Activated CD4-positive, alpha-beta T cell treated with anti-CD3 and anti-CD28 coated beads, Interleukin-2, amount 10 ng/mL, durations not matched to agents 24 days and 14 days (primary cell): ENCODE measurements at regions not wholly inside any gene's neighbourhood (a gene's known extent, or its start where the extent isn't known, plus 50 kb on each side); places are given as distances from the start of the nearest gene placed in this dataset.
"Not testable (repeated sequence)": the region's sequence is repeated elsewhere in the genome, so short reads cannot be mapped to it uniquely, and the experiment has no call there.

Experiments
- DNase-seq: peaks from one replicate; pipeline ENCODE4 v3.0.0; 2022
- H3K27ac Mint-ChIP-seq: one replicate; pipeline ENCODE4 v1.8.0; 2022; ENCODE audit warnings: mild to moderate bottlenecking, mixed read lengths
- H3K27me3 Mint-ChIP-seq: one replicate; pipeline ENCODE4 v1.8.0; 2022; ENCODE audit warnings: mixed read lengths
- H3K36me3 Mint-ChIP-seq: one replicate; pipeline ENCODE4 v1.8.0; 2022; ENCODE audit warnings: low read depth, mild to moderate bottlenecking, mixed read lengths
- H3K4me1 Mint-ChIP-seq: one replicate; pipeline ENCODE4 v1.8.0; 2021; ENCODE audit warnings: mixed read lengths
- H3K4me3 Mint-ChIP-seq: one replicate; pipeline ENCODE4 v1.8.0; 2022; ENCODE audit warnings: mild to moderate bottlenecking, moderate library complexity, mixed read lengths
- H3K9me3 Mint-ChIP-seq: one replicate; pipeline ENCODE4 v1.8.0; 2021; ENCODE audit warnings: mixed read lengths
- intact Hi-C: fragments of 100-400 bp; cut with micrococcal nuclease; formaldehyde crosslinking; loops from one replicate; pipeline ENCODE4 v1.15.1; 2023

- no peaks in the 10 kb centered on the region for H3K4me1 Mint-ChIP-seq
- H3K9me3 Mint-ChIP-seq, result no peaks in the 10 kb centered on the region
- no peak overlapping the region for H3K4me3 Mint-ChIP-seq
- no peak for DNase-seq
- H3K36me3 Mint-ChIP-seq, result no peaks in the 10 kb centered on the region
- intact Hi-C loops, result no loop called here
- no peak overlapping the region for H3K27ac Mint-ChIP-seq
- no peaks in the 10 kb centered on the region for H3K27me3 Mint-ChIP-seq
Measured at GRCh38 chr16:50450957-50451356, 82.2 kb upstream of the BRD7 start.

GRCh38 chr16:50449800-50450199, 81.0 kb upstream of the BRD7 start:
- no peaks in the 10 kb centered on the region for H3K27me3 Mint-ChIP-seq
- intact Hi-C loops, result no loop called here
- no peaks in the 10 kb centered on the region for H3K36me3 Mint-ChIP-seq
- no peak overlapping the region for H3K4me3 Mint-ChIP-seq
- no peaks in the 10 kb centered on the region for H3K9me3 Mint-ChIP-seq
- no peak overlapping the region for H3K27ac Mint-ChIP-seq
- DNase-seq, result no peak
- H3K4me1 Mint-ChIP-seq, result no peaks in the 10 kb centered on the region

DNA sequence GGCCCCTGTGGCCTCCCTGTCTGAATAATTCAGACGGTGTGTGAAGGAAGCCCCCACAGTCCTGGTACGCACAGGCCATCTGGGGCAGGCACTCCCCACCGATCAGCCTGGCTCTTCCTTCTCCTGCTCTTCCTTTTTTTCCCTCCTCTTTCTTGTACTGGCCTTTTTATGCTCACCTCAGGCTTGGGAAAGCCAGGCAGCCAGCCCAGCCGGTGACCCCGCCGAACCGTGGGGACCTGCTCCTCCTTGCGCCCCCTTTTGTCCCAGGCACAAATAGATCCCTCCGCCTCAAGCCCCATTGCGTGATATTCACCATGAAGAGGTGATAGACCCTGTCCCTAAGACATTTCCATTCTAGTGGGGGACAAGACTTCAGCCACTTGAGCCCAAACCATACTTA, 80.2 kb upstream of the BRD7 start:
- Mint-ChIP-seq H3K4me3 (no peak overlapping the region), H3K9me3 (no peaks in the 10 kb centered on the region), H3K36me3 (no peaks in the 10 kb centered on the region), H3K27ac (no peak overlapping the region), H3K4me1 (no peaks in the 10 kb centered on the region), H3K27me3 (no peaks in the 10 kb centered on the region)
- no peak for DNase-seq
- intact Hi-C loops, result no loop called here

- intact Hi-C loops, result no loop called here
- Mint-ChIP-seq H3K36me3 (no peaks in the 10 kb centered on the region), H3K4me1 (no peaks in the 10 kb centered on the region), H3K4me3 (no peak overlapping the region), H3K27me3 (no peaks in the 10 kb centered on the region), H3K27ac (no peak overlapping the region), H3K9me3 (peaks cover under 1% of the 10 kb centered on the region)
- no peak for DNase-seq
Measured at GRCh38 chr16:50448522-50448921, 79.7 kb upstream of the BRD7 start.

DNA sequence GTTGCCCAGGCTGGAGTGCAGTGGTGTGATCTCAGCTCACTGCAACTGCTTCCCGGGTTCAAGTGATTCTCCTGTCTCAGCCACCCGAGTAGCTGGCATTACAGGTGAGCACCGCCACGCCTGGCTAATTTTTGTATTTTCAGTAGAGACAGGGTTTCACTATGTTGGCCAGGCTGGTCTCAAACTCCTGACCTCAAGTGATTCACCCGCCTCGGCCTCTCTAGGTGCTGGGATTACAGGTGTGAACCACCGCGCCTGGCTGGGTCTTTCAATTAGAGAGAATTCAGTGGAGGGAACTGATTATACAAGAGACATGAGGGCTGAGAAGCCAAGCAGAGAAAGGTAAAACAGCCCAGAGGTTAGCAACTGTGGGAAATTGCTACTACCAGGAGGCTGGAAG, 78.6 kb upstream of the BRD7 start:
- H3K4me1 Mint-ChIP-seq, H3K36me3 Mint-ChIP-seq, H3K9me3 Mint-ChIP-seq, H3K4me3 Mint-ChIP-seq, H3K27ac Mint-ChIP-seq, intact Hi-C loops, H3K27me3 Mint-ChIP-seq, DNase-seq: not testable (repeated sequence)

DNA sequence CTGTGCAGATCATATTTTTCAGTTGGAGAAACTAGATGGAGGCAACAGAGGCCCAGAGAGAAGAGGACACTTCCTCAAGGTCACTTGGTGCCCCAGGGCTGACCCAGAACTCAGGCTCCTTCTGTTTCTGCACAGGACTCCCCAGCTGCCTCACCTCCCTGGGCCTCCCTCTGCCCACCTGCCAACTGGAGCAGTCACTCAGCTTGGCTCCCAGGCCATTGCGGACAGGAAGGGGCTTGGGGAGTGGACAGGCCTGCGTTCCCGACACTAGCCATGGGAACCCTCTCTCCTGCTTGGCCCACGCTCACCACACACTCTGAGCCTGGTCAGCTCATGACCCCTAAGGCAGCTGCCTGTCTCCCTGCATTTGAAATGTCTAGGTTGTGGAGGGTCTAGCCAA, 78.1 kb upstream of the BRD7 start:
- Mint-ChIP-seq H3K9me3 (peaks cover 8% of the 10 kb centered on the region), H3K27me3 (no peaks in the 10 kb centered on the region), H3K4me1 (no peaks in the 10 kb centered on the region), H3K27ac (no peak overlapping the region), H3K4me3 (no peak overlapping the region), H3K36me3 (no peaks in the 10 kb centered on the region)
- DNase-seq, result no peak
- intact Hi-C loops, result no loop called here

DNA sequence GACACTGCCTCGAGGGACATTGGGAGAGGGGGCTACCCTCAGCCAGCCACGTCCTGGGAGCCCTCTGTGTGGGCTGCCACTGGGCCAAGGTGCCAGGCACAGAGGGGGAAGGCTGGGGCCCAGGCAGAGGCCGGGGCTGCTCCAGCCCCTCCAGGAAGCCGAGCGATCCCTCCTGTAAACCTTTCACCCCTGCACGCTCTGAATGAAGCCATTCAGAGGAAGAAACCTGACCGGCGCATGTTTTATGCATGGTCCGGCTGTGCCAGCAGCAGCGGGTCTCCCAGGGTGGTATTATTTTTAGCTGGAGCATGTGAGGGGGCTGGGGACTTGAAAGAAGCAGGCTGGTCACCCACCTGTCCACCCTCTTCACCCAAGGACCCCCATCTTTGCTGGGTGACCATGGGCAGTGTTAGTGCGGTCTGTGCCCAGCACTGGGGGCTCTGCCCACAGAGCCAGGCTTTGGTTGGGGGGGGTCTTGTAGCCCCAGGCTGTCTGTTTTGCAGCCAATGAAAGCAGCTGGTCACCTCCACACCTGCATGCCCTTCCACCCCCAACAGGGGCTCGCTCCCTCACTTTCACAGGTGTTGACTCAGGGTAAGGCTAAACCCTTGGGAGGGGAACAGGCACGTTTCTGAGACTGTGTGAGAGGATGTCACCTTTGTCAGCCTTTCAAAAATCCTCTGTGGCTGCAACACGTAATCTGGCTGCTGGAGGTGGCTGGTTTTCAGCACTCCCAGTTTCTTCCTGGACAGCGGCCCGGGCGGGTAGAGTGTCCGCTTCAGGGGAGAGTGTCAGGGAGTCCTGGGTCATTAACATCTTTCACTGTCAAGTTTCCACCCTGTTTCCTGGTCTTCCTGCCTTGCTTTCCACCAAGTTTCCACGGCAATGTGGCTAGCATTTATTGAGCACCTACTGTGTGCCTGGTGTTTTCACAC, 77.1 kb upstream of the BRD7 start:
- H3K9me3 Mint-ChIP-seq, result peaks cover 8% of the 10 kb centered on the region
- no peaks in the 10 kb centered on the region for H3K36me3 Mint-ChIP-seq
- no peak overlapping the region for H3K4me3 Mint-ChIP-seq
- H3K27ac Mint-ChIP-seq, result no peak overlapping the region
- H3K4me1 Mint-ChIP-seq, result no peaks in the 10 kb centered on the region
- no peaks in the 10 kb centered on the region for H3K27me3 Mint-ChIP-seq
- no peak for DNase-seq
- intact Hi-C loops, result no loop called here

DNA sequence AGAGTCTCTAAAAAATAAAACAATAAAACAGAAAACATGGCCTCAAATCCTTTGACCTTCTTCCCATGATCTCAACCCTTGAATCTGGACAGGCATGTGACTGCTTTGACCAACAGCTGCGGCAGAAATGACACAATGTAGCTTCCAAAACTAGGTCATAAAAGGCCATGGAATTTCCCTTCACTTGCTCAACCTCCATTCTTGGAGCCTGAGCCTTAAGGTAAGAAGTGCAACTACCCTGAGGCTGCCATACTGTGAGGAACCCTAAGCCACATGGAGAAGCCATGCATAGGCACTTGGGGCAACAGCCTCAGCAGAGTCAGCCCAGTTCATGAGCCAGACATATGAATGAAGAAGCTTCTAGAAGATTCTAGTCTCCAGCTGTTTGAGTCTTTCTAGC, 75.7 kb upstream of the BRD7 start:
- Mint-ChIP-seq H3K9me3 (peaks cover 17% of the 10 kb centered on the region), H3K36me3 (peaks cover 3% of the 10 kb centered on the region), H3K27ac (no peak overlapping the region), H3K4me3 (no peak overlapping the region), H3K27me3 (no peaks in the 10 kb centered on the region), H3K4me1 (no peaks in the 10 kb centered on the region)
- no peak for DNase-seq
- intact Hi-C loops, result no loop called here

DNA sequence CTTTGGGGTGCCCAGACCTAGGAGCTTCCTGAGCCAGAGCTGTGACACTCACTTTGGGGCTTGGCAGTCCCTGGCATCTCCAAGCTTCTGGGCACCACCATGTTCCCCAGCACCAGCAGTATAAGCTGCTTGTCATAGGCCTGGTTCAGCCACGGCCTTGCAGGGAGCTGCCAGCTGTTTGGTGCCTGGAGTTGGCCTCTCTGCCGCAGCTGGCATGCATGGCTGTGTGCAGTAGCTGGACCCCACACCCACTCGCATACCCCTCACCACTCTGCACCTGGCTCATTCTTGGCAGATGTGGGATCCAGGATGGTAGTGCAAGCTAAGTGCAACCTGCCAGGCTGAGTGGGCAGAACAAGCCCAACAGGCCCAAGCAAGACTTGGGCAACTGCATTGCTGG, 73.4 kb upstream of the BRD7 start:
- no peak overlapping the region for H3K4me3 Mint-ChIP-seq
- H3K27me3 Mint-ChIP-seq, result no peaks in the 10 kb centered on the region
- H3K4me1 Mint-ChIP-seq, result no peaks in the 10 kb centered on the region
- peaks cover 3% of the 10 kb centered on the region for H3K36me3 Mint-ChIP-seq
- no peak for DNase-seq
- H3K9me3 Mint-ChIP-seq, result peaks cover 27% of the 10 kb centered on the region
- intact Hi-C loops, result no loop called here
- H3K27ac Mint-ChIP-seq, result no peak overlapping the region

- H3K9me3 Mint-ChIP-seq, result peaks cover 27% of the 10 kb centered on the region
- intact Hi-C loops, result no loop called here
- no peaks in the 10 kb centered on the region for H3K4me1 Mint-ChIP-seq
- no peak overlapping the region for H3K4me3 Mint-ChIP-seq
- DNase-seq, result no peak
- no peaks in the 10 kb centered on the region for H3K27me3 Mint-ChIP-seq
- peaks cover 3% of the 10 kb centered on the region for H3K36me3 Mint-ChIP-seq
- no peak overlapping the region for H3K27ac Mint-ChIP-seq
Measured at GRCh38 chr16:50441486-50442157, 72.8 kb upstream of the BRD7 start.

GRCh38 chr16:50440991-50441390, 72.2 kb upstream of the BRD7 start:
- no peak overlapping the region for H3K4me3 Mint-ChIP-seq
- intact Hi-C loops, result no loop called here

GRCh38 chr16:50440531-50440930, 71.7 kb upstream of the BRD7 start:
- no peak for DNase-seq
- Mint-ChIP-seq H3K36me3 (peaks cover 3% of the 10 kb centered on the region), H3K27ac (no peak overlapping the region), H3K9me3 (peaks cover 27% of the 10 kb centered on the region), H3K27me3 (no peaks in the 10 kb centered on the region), H3K4me3 (no peak overlapping the region), H3K4me1 (no peaks in the 10 kb centered on the region)
- intact Hi-C loops, result no loop called here

More at GRCh38 chr16:50440991-50441390, 72.2 kb upstream of the BRD7 start:
- DNase-seq, result no peak
- Mint-ChIP-seq H3K27me3 (no peaks in the 10 kb centered on the region), H3K27ac (no peak overlapping the region), H3K4me1 (no peaks in the 10 kb centered on the region), H3K9me3 (peaks cover 27% of the 10 kb centered on the region), H3K36me3 (peaks cover 3% of the 10 kb centered on the region)

DNA sequence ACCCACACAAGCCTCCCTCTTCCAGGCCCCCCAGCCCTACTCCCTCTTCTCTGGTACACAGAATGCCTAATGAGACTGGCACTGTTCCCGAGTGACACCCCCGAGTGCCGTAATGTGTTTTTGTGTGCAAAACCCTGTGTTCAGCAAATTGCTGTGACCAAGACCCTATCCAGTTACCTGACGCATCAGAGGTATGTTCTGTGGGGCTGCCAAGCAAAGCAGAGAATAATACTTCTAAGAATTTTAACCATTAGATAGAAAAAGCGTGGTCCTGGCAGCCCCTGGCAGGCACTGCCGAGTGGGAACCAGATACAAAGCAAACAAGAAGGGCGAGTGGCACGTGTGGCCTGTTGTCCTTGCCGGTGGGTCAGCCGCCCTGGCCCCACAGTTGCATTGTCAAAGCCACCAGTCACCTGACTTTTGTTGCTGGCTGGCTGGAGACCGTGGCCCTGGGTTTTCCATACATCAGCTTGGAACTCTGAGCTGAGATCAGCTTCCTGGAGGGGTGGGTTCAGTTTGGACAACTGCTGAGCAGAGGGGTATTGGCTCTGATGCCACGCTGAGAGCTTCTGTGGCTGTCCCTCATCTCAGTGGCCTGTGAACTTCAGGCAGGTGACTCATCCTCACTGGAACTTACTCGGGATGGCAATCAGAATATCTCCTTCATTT, 69.1 kb upstream of the BRD7 start:
- Mint-ChIP-seq H3K9me3 (peaks cover 22% of the 10 kb centered on the region), H3K27me3 (peaks cover 15% of the 10 kb centered on the region), H3K27ac (no peak overlapping the region), H3K4me3 (no peak overlapping the region), H3K4me1 (no peaks in the 10 kb centered on the region), H3K36me3 (peaks cover 3% of the 10 kb centered on the region)
- no peak for DNase-seq
- intact Hi-C loops, result no loop called here

DNA sequence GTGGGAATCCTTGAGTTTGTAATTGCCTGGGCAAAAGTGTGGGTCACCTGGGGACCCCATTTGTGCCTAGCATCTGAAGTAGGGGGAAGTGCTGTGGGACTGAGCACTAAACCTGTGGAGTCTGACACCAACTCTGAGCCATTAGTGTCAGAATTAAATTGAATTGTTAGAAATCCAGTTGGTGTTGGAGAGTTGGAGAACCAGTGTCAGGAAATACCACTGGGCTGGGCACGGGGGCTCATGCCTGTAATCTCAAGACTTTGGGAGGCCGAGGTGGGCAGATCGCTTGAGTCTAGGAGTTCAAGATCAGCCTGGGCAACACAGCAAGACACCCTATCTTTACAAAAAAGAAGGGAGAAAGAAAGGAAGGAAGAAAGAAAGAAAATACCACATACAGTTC, 67.5 kb upstream of the BRD7 start:
- DNase-seq, result no peak
- intact Hi-C loops, result no loop called here
- H3K4me1 Mint-ChIP-seq, result no peaks in the 10 kb centered on the region
- H3K27me3 Mint-ChIP-seq, result peaks cover 21% of the 10 kb centered on the region
- peaks cover 19% of the 10 kb centered on the region for H3K9me3 Mint-ChIP-seq
- H3K36me3 Mint-ChIP-seq, result peaks cover 3% of the 10 kb centered on the region
- H3K27ac Mint-ChIP-seq, result no peak overlapping the region
- H3K4me3 Mint-ChIP-seq, result no peak overlapping the region
